GM18502 (cell line): ENCODE measurements at regions not wholly inside any gene's neighbourhood (a gene's known extent, or its start where the extent isn't known, plus 50 kb on each side); places are given as distances from the start of the nearest gene placed in this dataset.
A peak's percentile ranks its signal among the peaks of the same experiment; 100 is the strongest.

ENCODE experiments used
- ATAC-seq: cut with Tn5 transposase; IDR thresholded peaks from one replicate; pipeline ENCODE4 v1.9.1; 2021; ENCODE audit warnings: mild to moderate bottlenecking; ENCODE audit not compliant: unreplicated experiment, poor library complexity

- no peak for ATAC-seq
These were observed 55.0 kb downstream of the GPR6 start for GRCh38 chr6:110033101-110033500.

GRCh38 chr6:110033749-110034666 is 55.9 kb downstream of the GPR6 start:
- ATAC-seq, result no peak

- no peak for ATAC-seq
These were observed 56.5 kb downstream of the GPR6 start for GRCh38 chr6:110034667-110035036.

- ATAC-seq, result no peak
These were observed 57.2 kb downstream of the GPR6 start for GRCh38 chr6:110035321-110035720.

- ATAC-seq, result no peak
These were observed 58.5 kb downstream of the GPR6 start for GRCh38 chr6:110036408-110037302.

- ATAC-seq, result no peak
These were observed 59.7 kb downstream of the GPR6 start for GRCh38 chr6:110037726-110038295.

- ATAC-seq, result peak; percentile 85
These were observed 61.4 kb downstream of the GPR6 start for GRCh38 chr6:110039364-110039980.

GRCh38 chr6:110039981-110040383 is 61.9 kb downstream of the GPR6 start:
- peak; percentile 50 for ATAC-seq

GRCh38 chr6:110040716-110041115 is 62.6 kb downstream of the GPR6 start:
- no peak for ATAC-seq

- no peak for ATAC-seq
These were observed 63.0 kb downstream of the GPR6 start for GRCh38 chr6:110041126-110041525.

- no peak for ATAC-seq
These were observed 63.7 kb downstream of the GPR6 start for GRCh38 chr6:110041830-110042229.

- no peak for ATAC-seq
These were observed 64.7 kb downstream of the GPR6 start for GRCh38 chr6:110042670-110043296.

- ATAC-seq, result no peak
These were observed 65.4 kb downstream of the GPR6 start for GRCh38 chr6:110043366-110043994.

- no peak for ATAC-seq
These were observed 66.0 kb downstream of the GPR6 start for GRCh38 chr6:110044096-110044495.

- ATAC-seq, result no peak
These were observed 66.5 kb downstream of the GPR6 start for GRCh38 chr6:110044622-110045021.

GRCh38 chr6:110048221-110048875 is 70.2 kb downstream of the GPR6 start:
- no peak for ATAC-seq

- ATAC-seq, result no peak
These were observed 71.8 kb downstream of the GPR6 start for GRCh38 chr6:110049696-110050439.
